Activated gamma-delta T cell treated with anti-CD3 and anti-CD28 coated beads, Interleukin-2, amount 50 U/mL, for 16 hours (primary cell): ENCODE measurements at regions not wholly inside any gene's neighbourhood (a gene's known extent, or its start where the extent isn't known, plus 50 kb on each side); places are given as distances from the start of the nearest gene placed in this dataset.
A peak's percentile ranks its signal among the peaks of the same experiment; 100 is the strongest.
"Not testable (repeated sequence)": the region's sequence is repeated elsewhere in the genome, so short reads cannot be mapped to it uniquely, and the experiment has no call there.

ENCODE experiments used
- DNase-seq: peaks from one replicate; pipeline ENCODE4 v3.0.0-alpha.2; 2020; ENCODE audit warnings: low read depth

GRCh38 chr14:98916036-98916435, 356.0 kb downstream of the BCL11B start:
- DNase-seq = no peak

- no peak for DNase-seq
These were observed 355.5 kb downstream of the BCL11B start for GRCh38 chr14:98916476-98916875.

- DNase-seq = no peak
These were observed 352.6 kb downstream of the BCL11B start for GRCh38 chr14:98919434-98919833.

- DNase-seq = not testable (repeated sequence)
These were observed 350.7 kb downstream of the BCL11B start for GRCh38 chr14:98921306-98921705.

- no peak for DNase-seq
These were observed 348.4 kb downstream of the BCL11B start for GRCh38 chr14:98923596-98923995.

GRCh38 chr14:98924046-98924445, 348.0 kb downstream of the BCL11B start:
- DNase-seq = no peak

- DNase-seq = no peak
These were observed 346.5 kb downstream of the BCL11B start for GRCh38 chr14:98925354-98926040.

- no peak for DNase-seq
These were observed 345.9 kb downstream of the BCL11B start for GRCh38 chr14:98926146-98926545.

GRCh38 chr14:98926801-98927200, 345.2 kb downstream of the BCL11B start:
- DNase-seq = no peak

- DNase-seq = no peak
These were observed 344.0 kb downstream of the BCL11B start for GRCh38 chr14:98927986-98928385.

- no peak for DNase-seq
These were observed 343.6 kb downstream of the BCL11B start for GRCh38 chr14:98928418-98928817.

- no peak for DNase-seq
These were observed 340.9 kb downstream of the BCL11B start for GRCh38 chr14:98931126-98931525.

- peak; percentile 41 for DNase-seq
These were observed 340.1 kb downstream of the BCL11B start for GRCh38 chr14:98931911-98932310.

- DNase-seq = no peak
These were observed 339.3 kb downstream of the BCL11B start for GRCh38 chr14:98932431-98933325.

GRCh38 chr14:98934569-98934968, 337.4 kb downstream of the BCL11B start:
- not testable (repeated sequence) for DNase-seq

GRCh38 chr14:98935921-98936320, 336.1 kb downstream of the BCL11B start:
- no peak for DNase-seq

- no peak for DNase-seq
These were observed 335.0 kb downstream of the BCL11B start for GRCh38 chr14:98937021-98937420.

GRCh38 chr14:98937712-98938505, 334.1 kb downstream of the BCL11B start:
- DNase-seq = no peak

- no peak for DNase-seq
These were observed 331.1 kb downstream of the BCL11B start for GRCh38 chr14:98940693-98941437.

GRCh38 chr14:98941481-98941880, 330.5 kb downstream of the BCL11B start:
- DNase-seq = no peak

GRCh38 chr14:98943907-98944306, 328.1 kb downstream of the BCL11B start:
- no peak for DNase-seq

- DNase-seq = no peak
These were observed 327.0 kb downstream of the BCL11B start for GRCh38 chr14:98944989-98945388.
